Endothelial cell of umbilical vein (primary cell): ENCODE measurements at regions not wholly inside any gene's neighbourhood (a gene's known extent, or its start where the extent isn't known, plus 50 kb on each side); places are given as distances from the start of the nearest gene placed in this dataset.

Source experiments
- BruUV-seq: library from RNA; stranded (reverse); fragments of 400-500 nt; replicated peaks from 2 replicates; lab custom pipeline; 2021; lab: Mats Ljungman, UMichigan
- CTCF ChIA-PET: fragments of 300-600, 350-600 bp; sonication (Branson Sonifier 250); formaldehyde crosslinking; loops from one replicate; lab custom pipeline; 2021; ENCODE audit warnings: antibody characterized with exemption, inconsistent platforms; lab: Charles Lee
- POLR2A ChIA-PET: fragments of 300-600, 350-600 bp; sonication (Branson Sonifier 250); formaldehyde crosslinking; loops from one replicate; lab custom pipeline; 2021; ENCODE audit warnings: antibody characterized with exemption, inconsistent platforms; lab: Charles Lee
- DNase-seq: peaks from one replicate; pipeline ENCODE4 v3.0.0-alpha.2; 2011; ENCODE audit warnings: low read depth, low spot score
- FAIRE-seq: peaks from 2 replicates; lab custom pipeline; 2011; peaks lifted over from hg19 to GRCh38; lab: Jason Lieb, UNC
- H2AFZ ChIP-seq: 2 replicates; pipeline ENCODE4 v1.6.0; 2012; ENCODE audit warnings: low read depth, low read length, control low read depth, inconsistent platforms
- H3K27ac ChIP-seq: 2 replicates; pipeline ENCODE4 v1.5.1; 2011; ENCODE audit warnings: low read depth, mild to moderate bottlenecking, control low read depth, low read length, moderate library complexity; ENCODE audit not compliant: insufficient read depth
- H3K27me3 ChIP-seq, 2 experiments: 2 replicates each; pipeline versions ENCODE4 v1.6.0 to v1.6.1; 2011; ENCODE audit warnings: low read length in 2 of 2, mixed read lengths in 1 of 2; ENCODE audit not compliant: control insufficient read depth in 2 of 2, insufficient read depth in 2 of 2
- H3K36me3 ChIP-seq, 2 experiments: 2 replicates in 1 of 2; 3 replicates in 1 of 2; pipeline ENCODE4 v1.5.1; 2011; ENCODE audit warnings: low read length in 2 of 2, mild to moderate bottlenecking in 1 of 2, moderate library complexity in 1 of 2; ENCODE audit not compliant: control insufficient read depth in 2 of 2, insufficient read depth in 2 of 2; ENCODE audit errors: extremely low read depth in 1 of 2
- H3K4me1 ChIP-seq: 3 replicates; pipeline ENCODE4 v1.5.1; 2011; ENCODE audit warnings: mild to moderate bottlenecking, low read length; ENCODE audit not compliant: control insufficient read depth, insufficient read depth; ENCODE audit errors: extremely low read depth
- H3K4me2 ChIP-seq: 2 replicates; pipeline ENCODE4 v1.6.1; 2011; ENCODE audit warnings: low read length, control low read depth, mixed read lengths; ENCODE audit not compliant: insufficient read depth
- H3K4me3 ChIP-seq, 3 experiments: fragments of 200-600 bp in 1 of 3; sonication (generic), shearing (Covaris generic) in 1 of 3; replicated peaks in 1 of 3; 2 replicates each; pipeline ENCODE4 v1.5.1; 2011 to 2016; ENCODE audit warnings: control low read depth in 3 of 3, low read length in 3 of 3, mild to moderate bottlenecking in 2 of 3, inconsistent platforms in 1 of 3, low read depth in 1 of 3, moderate library complexity in 1 of 3; ENCODE audit not compliant: insufficient read depth in 1 of 3
- H3K79me2 ChIP-seq: 2 replicates; pipeline ENCODE4 v1.6.0; 2012; ENCODE audit warnings: low read length, inconsistent platforms; ENCODE audit not compliant: control insufficient read depth, insufficient read depth
- H3K9ac ChIP-seq: replicated peaks from 2 replicates; pipeline ENCODE3; 2011; ENCODE audit warnings: low read length, control low read depth; ENCODE audit not compliant: insufficient read depth; ENCODE audit errors: extremely low read depth
- H3K9me1 ChIP-seq: replicated peaks from 3 replicates; pipeline ENCODE4 v1.6.0; 2011; ENCODE audit warnings: mild to moderate bottlenecking, low read length; ENCODE audit not compliant: control insufficient read depth, insufficient read depth; ENCODE audit errors: extremely low read depth
- H3K9me3 ChIP-seq: replicated peaks from 2 replicates; pipeline ENCODE4 v1.5.1; 2012; ENCODE audit warnings: low read length, inconsistent platforms; ENCODE audit not compliant: control insufficient read depth, insufficient read depth
- H4K20me1 ChIP-seq: replicated peaks from 2 replicates; pipeline ENCODE3; 2011; ENCODE audit warnings: mild to moderate bottlenecking, low read length; ENCODE audit not compliant: control insufficient read depth, insufficient read depth; ENCODE audit errors: extremely low read depth
- EZH2 ChIP-seq: IDR thresholded peaks from 2 replicates; pipeline ENCODE4 v1.6.1; 2012; ENCODE audit warnings: borderline replicate concordance, low read depth, mild to moderate bottlenecking, moderate library complexity, low read length, inconsistent platforms; ENCODE audit not compliant: severe bottlenecking
- FOS ChIP-seq: IDR thresholded peaks from 2 replicates; pipeline ENCODE4 v1.6.1; 2011; ENCODE audit warnings: mild to moderate bottlenecking, low read length, moderate library complexity, borderline replicate concordance; ENCODE audit not compliant: insufficient read depth
- GATA2 ChIP-seq: IDR thresholded peaks from 2 replicates; pipeline ENCODE4 v1.7.0; 2011; ENCODE audit warnings: low read depth, mild to moderate bottlenecking, moderate library complexity, mixed read lengths, low read length; ENCODE audit not compliant: insufficient read length, insufficient read depth
- JUN ChIP-seq: IDR thresholded peaks from 2 replicates; pipeline ENCODE4 v1.6.1; 2011; ENCODE audit warnings: borderline replicate concordance, low read depth; ENCODE audit not compliant: insufficient read length, insufficient read depth
- MYC ChIP-seq: IDR thresholded peaks from one replicate; pipeline ENCODE4 v1.6.1; 2011; ENCODE audit warnings: mild to moderate bottlenecking, low read depth, low read length
- POLR2A ChIP-seq: IDR thresholded peaks from 2 replicates; pipeline ENCODE4 v1.6.1; 2012; ENCODE audit warnings: low read depth, mild to moderate bottlenecking, control low read depth, low read length
- POLR2AphosphoS5 ChIP-seq: IDR thresholded peaks from 2 replicates; pipeline ENCODE4 v1.6.1; 2012; ENCODE audit warnings: low read depth, mild to moderate bottlenecking, control low read depth, low read length, moderate library complexity; ENCODE audit not compliant: insufficient read depth
- dilution Hi-C: fragments of 300-500 bp; cut with MboI; formaldehyde crosslinking; loops from one replicate; pipeline ENCODE4 v1.15.0; 2019; ENCODE audit warnings: low sequenced_read_pairs; ENCODE audit not compliant: extremely low pct_ligation_motif_present
- intact Hi-C: fragments of 100-400 bp; cut with micrococcal nuclease; formaldehyde crosslinking; loops from one replicate; pipeline ENCODE4 v1.10.0; 2022
- TF ChIP-seq, protein P1 (sequence below): IDR thresholded peaks from 2 replicates; pipeline ENCODE4 v1.6.1; 2011; ENCODE audit not compliant: insufficient read depth, insufficient read length
- TF ChIP-seq, protein P2 (sequence below), 2 donors: IDR thresholded peaks; 1 replicate in 1 of 2; 2 replicates in 1 of 2; pipeline ENCODE4 v1.5.1; 2011; ENCODE audit warnings: low read length in 2 of 2, mild to moderate bottlenecking in 2 of 2, moderate library complexity in 2 of 2, control low read depth in 1 of 2, inconsistent platforms in 1 of 2, low read depth in 1 of 2; ENCODE audit not compliant: insufficient read depth in 1 of 2; ENCODE audit errors: extremely low read depth in 1 of 2

DNA sequence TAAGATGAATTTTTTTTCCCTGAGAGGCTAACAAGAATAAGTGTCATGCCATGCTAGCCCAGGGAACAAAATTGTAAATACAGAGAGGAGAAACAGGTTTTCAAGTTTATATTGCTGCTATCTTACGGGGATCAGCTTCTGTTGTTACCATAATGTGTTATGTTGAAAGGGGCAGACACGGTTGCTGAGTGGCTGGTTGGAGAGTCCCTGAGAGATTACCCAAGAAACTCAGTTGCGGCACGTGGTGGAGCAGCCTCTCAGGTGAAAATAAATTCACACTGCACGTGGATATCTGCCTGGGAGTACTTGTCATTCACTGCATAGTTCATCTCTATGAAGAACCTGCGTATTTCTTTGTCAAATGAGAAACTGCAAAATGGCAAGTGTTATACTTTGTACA lies 293.6 kb downstream of the TDRD3 start:
- no peak overlapping the region for H3K4me3 ChIP-seq
- TF ChIP-seq GATA2 = no peak

DNA sequence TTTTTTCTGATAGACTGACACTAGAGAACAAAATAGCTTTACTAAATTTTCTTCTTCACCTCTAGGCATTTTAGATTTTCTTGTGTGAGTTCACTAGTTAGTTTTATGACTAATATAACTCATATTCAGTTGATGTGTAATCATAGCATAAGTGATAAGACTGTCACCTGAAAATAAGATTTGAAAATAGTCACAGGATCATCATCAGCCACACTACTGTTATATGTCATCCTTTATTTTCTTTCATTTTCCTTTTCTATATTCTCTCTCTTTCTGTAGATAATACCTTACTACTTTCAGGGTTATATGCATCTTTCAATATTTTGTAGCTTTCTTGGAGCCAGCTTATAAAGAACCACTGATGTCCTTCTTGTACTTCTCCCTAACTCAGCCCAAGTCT lies 292.6 kb downstream of the TDRD3 start:
- Histone ChIP-seq H4K20me1 (no peaks in the 10 kb centered on the region), H2AFZ (no peak overlapping the region), H3K4me3 (no peak overlapping the region), H3K9me1 (no peaks in the 10 kb centered on the region), H3K4me1 (no peaks in the 10 kb centered on the region), H3K4me2 (no peak overlapping the region), H3K79me2 (no peaks in the 10 kb centered on the region), H3K9ac (no peak overlapping the region), H3K36me3 (no peaks in the 10 kb centered on the region), H3K27ac (no peak overlapping the region), H3K9me3 (no peaks in the 10 kb centered on the region), H3K27me3 (peaks cover 4 to 9% of the 10 kb centered on the region in 2 experiments)
- dilution Hi-C loops = no loop called here
- ChIA-PET CTCF (interaction anchor here (1.6 kb wide), 1 partner anchor 13 kb away, joined by 7 read pairs; no protein-coding TSS in a partner anchor), POLR2A (no interaction called here)
- FAIRE-seq = no peak
- no peak for TF ChIP-seq FOS
- TF ChIP-seq, protein P1, sequence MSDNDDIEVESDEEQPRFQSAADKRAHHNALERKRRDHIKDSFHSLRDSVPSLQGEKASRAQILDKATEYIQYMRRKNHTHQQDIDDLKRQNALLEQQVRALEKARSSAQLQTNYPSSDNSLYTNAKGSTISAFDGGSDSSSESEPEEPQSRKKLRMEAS = no peak
- no peak for TF ChIP-seq MYC
- TF ChIP-seq POLR2AphosphoS5 = no peak
- no peak for TF ChIP-seq JUN
- no peak for TF ChIP-seq EZH2
- TF ChIP-seq GATA2 = no peak
- TF ChIP-seq, protein P2, sequence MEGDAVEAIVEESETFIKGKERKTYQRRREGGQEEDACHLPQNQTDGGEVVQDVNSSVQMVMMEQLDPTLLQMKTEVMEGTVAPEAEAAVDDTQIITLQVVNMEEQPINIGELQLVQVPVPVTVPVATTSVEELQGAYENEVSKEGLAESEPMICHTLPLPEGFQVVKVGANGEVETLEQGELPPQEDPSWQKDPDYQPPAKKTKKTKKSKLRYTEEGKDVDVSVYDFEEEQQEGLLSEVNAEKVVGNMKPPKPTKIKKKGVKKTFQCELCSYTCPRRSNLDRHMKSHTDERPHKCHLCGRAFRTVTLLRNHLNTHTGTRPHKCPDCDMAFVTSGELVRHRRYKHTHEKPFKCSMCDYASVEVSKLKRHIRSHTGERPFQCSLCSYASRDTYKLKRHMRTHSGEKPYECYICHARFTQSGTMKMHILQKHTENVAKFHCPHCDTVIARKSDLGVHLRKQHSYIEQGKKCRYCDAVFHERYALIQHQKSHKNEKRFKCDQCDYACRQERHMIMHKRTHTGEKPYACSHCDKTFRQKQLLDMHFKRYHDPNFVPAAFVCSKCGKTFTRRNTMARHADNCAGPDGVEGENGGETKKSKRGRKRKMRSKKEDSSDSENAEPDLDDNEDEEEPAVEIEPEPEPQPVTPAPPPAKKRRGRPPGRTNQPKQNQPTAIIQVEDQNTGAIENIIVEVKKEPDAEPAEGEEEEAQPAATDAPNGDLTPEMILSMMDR (IDR thresholded peaks at IDR 0.05; ENCODE audit: extremely low read depth in 1 of 2, insufficient read depth in 1 of 2, low read depth in 1 of 2, low read length in 2 of 2) = no peak
- TF ChIP-seq POLR2A = no peak
- no peak for DNase-seq
- intact Hi-C loops = no loop called here
- no TSS peak for BruUV-seq

More for the DNA sequence above, 293.6 kb downstream of the TDRD3 start:
- H3K27ac ChIP-seq = no peak overlapping the region
- ChIA-PET POLR2A (no interaction called here), CTCF (no interaction called here)
- no TSS peak for BruUV-seq
- H3K27me3 ChIP-seq = peaks cover 4 to 8% of the 10 kb centered on the region in 2 experiments
- dilution Hi-C loops (no loop called here), intact Hi-C loops (no loop called here)
- no peak overlapping the region for H2AFZ ChIP-seq
- no peaks in the 10 kb centered on the region for H4K20me1 ChIP-seq
- no peaks in the 10 kb centered on the region for H3K79me2 ChIP-seq
- H3K9ac ChIP-seq = no peak overlapping the region
- H3K9me3 ChIP-seq = no peaks in the 10 kb centered on the region
- H3K4me2 ChIP-seq = no peak overlapping the region
- H3K4me1 ChIP-seq = no peaks in the 10 kb centered on the region
- H3K9me1 ChIP-seq = no peaks in the 10 kb centered on the region
- DNase-seq = no peak
- no peak for FAIRE-seq
- no peaks in the 10 kb centered on the region for H3K36me3 ChIP-seq
